Body of pancreas (tissue), 4 donors: ENCODE measurements at regions not wholly inside any gene's neighbourhood (a gene's known extent, or its start where the extent isn't known, plus 50 kb on each side); places are given as distances from the start of the nearest gene placed in this dataset.

Experiments used
- POLR2A ChIP-seq, 3 donors: fragments of 450-650 bp; IDR thresholded peaks; one replicate each; pipeline ENCODE4 v1.6.1; 2016; ENCODE audit warnings: antibody characterized with exemption in 3 of 3, mild to moderate bottlenecking in 2 of 3
- TF ChIP-seq, protein P1 (sequence below), 7 experiments: fragments of 450-650 bp in 4 of 7; fragments of 200-600 bp in 3 of 7; sonication (generic) in 3 of 7; IDR thresholded peaks; one replicate each; pipeline ENCODE4 v1.5.1; 2016 to 2019; ENCODE audit warnings: antibody characterized with exemption in 7 of 7

DNA sequence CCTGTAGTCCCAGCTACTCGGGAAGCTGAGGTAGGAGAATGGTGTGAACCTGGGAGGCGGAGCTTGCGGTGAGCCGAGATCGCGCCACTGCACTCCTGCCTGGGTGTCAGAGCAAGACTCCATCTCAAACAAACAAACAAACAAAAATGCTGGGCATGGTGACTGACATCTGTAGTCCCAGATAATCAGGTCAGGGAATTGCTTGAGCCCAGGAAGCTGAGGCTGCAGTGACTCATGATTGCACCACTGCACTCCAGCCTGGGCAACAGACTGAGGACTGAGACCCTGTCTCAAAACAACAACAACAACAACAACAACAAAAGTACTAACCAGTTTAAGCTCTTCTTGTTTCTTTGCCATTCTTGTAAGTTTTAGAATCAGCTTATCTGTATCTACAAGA lies 383.0 kb upstream of the PMFBP1 start:
- TF ChIP-seq, protein P1, sequence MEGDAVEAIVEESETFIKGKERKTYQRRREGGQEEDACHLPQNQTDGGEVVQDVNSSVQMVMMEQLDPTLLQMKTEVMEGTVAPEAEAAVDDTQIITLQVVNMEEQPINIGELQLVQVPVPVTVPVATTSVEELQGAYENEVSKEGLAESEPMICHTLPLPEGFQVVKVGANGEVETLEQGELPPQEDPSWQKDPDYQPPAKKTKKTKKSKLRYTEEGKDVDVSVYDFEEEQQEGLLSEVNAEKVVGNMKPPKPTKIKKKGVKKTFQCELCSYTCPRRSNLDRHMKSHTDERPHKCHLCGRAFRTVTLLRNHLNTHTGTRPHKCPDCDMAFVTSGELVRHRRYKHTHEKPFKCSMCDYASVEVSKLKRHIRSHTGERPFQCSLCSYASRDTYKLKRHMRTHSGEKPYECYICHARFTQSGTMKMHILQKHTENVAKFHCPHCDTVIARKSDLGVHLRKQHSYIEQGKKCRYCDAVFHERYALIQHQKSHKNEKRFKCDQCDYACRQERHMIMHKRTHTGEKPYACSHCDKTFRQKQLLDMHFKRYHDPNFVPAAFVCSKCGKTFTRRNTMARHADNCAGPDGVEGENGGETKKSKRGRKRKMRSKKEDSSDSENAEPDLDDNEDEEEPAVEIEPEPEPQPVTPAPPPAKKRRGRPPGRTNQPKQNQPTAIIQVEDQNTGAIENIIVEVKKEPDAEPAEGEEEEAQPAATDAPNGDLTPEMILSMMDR (IDR thresholded peaks at IDR 0.05), result no peak
- no peak for TF ChIP-seq POLR2A (IDR thresholded peaks at IDR 0.05)
